Liver (tissue), 8 donors: ENCODE measurements at regions not wholly inside any gene's neighbourhood (a gene's known extent, or its start where the extent isn't known, plus 50 kb on each side); places are given as distances from the start of the nearest gene placed in this dataset.
A peak's percentile ranks its signal among the peaks of the same experiment; 100 is the strongest.

Experiments used
- DNase-seq: peaks from one replicate; pipeline ENCODE4 v3.0.0-alpha.2; 2017; ENCODE audit warnings: low spot score
- H3K27ac ChIP-seq, 2 donors: one replicate each; pipeline ENCODE4 v1.7.0; 2013; ENCODE audit warnings: inconsistent platforms in 2 of 2, low read length in 2 of 2, control low read depth in 1 of 2, low read depth in 1 of 2, mild to moderate bottlenecking in 1 of 2
- H3K27me3 ChIP-seq, 4 donors: one replicate each; pipeline versions ENCODE4 v1.6.1 to v1.7.0; 2013; ENCODE audit warnings: low read length in 3 of 4, inconsistent platforms in 1 of 4, mild to moderate bottlenecking in 1 of 4, moderate library complexity in 1 of 4; ENCODE audit not compliant: control insufficient read depth in 4 of 4, insufficient read depth in 4 of 4
- H3K36me3 ChIP-seq, 4 donors: one replicate each; pipeline versions ENCODE4 v1.6.1 to v1.7.0; 2013; ENCODE audit warnings: low read length in 3 of 4, mild to moderate bottlenecking in 3 of 4, low read depth in 1 of 4, moderate library complexity in 1 of 4; ENCODE audit not compliant: control insufficient read depth in 4 of 4, insufficient read depth in 3 of 4
- H3K4me1 ChIP-seq, 4 donors: one replicate each; pipeline versions ENCODE4 v1.6.1 to v1.7.0; 2013; ENCODE audit warnings: low read length in 3 of 4, mild to moderate bottlenecking in 3 of 4, moderate library complexity in 1 of 4; ENCODE audit not compliant: control insufficient read depth in 4 of 4, insufficient read depth in 4 of 4
- H3K4me3 ChIP-seq, 3 donors: one replicate each; pipeline versions ENCODE4 v1.6.1 to v1.7.0; 2013; ENCODE audit warnings: low read length in 3 of 3, control low read depth in 1 of 3, low read depth in 1 of 3, mild to moderate bottlenecking in 1 of 3
- H3K9ac ChIP-seq, 2 donors: one replicate each; pipeline ENCODE4 v1.7.0; 2013; ENCODE audit warnings: low read length in 2 of 2, mild to moderate bottlenecking in 2 of 2, moderate library complexity in 2 of 2, control low read depth in 1 of 2, low read depth in 1 of 2
- H3K9me3 ChIP-seq, 4 donors: one replicate each; pipeline versions ENCODE4 v1.6.1 to v1.7.0; 2013; ENCODE audit warnings: low read length in 3 of 4; ENCODE audit not compliant: control insufficient read depth in 4 of 4
- EGR1 ChIP-seq, 2 donors: IDR thresholded peaks; 2 replicates each; pipeline ENCODE4 v1.6.1; 2016 to 2018; ENCODE audit warnings: antibody characterized with exemption in 2 of 2, low read depth in 2 of 2
- FOXA1 ChIP-seq: IDR thresholded peaks from 2 replicates; pipeline ENCODE4 v1.6.1; 2016; ENCODE audit warnings: antibody characterized with exemption
- FOXA2 ChIP-seq: IDR thresholded peaks from 2 replicates; pipeline ENCODE4 v1.6.1; 2016; ENCODE audit warnings: antibody characterized with exemption
- GABPA ChIP-seq, 2 donors: IDR thresholded peaks in 1 of 2; conservative IDR thresholded peaks in 1 of 2; 2 replicates each; pipeline ENCODE4 v1.6.1; 2016; ENCODE audit warnings: antibody characterized with exemption in 2 of 2, mild to moderate bottlenecking in 1 of 2, moderate library complexity in 1 of 2
- HNF4A ChIP-seq, 2 donors: conservative IDR thresholded peaks; 2 replicates each; pipeline ENCODE4 v1.6.1; 2016; ENCODE audit warnings: antibody characterized with exemption in 2 of 2, mild to moderate bottlenecking in 2 of 2
- HNF4G ChIP-seq: IDR thresholded peaks from 2 replicates; pipeline ENCODE4 v1.6.1; 2016; ENCODE audit warnings: antibody characterized with exemption
- JUND ChIP-seq, 2 donors: IDR thresholded peaks; 2 replicates each; pipeline ENCODE4 v1.6.1; 2016; ENCODE audit warnings: antibody characterized with exemption in 2 of 2
- NR2F2 ChIP-seq: IDR thresholded peaks from 2 replicates; pipeline ENCODE4 v1.6.1; 2016; ENCODE audit warnings: antibody characterized with exemption
- RAD21 ChIP-seq, 2 donors: IDR thresholded peaks; 2 replicates each; pipeline ENCODE4 v1.6.1; 2016; ENCODE audit warnings: antibody characterized with exemption in 2 of 2, mild to moderate bottlenecking in 2 of 2
- RXRA ChIP-seq, 2 donors: IDR thresholded peaks; 2 replicates each; pipeline ENCODE4 v1.6.1; 2017 to 2018; ENCODE audit warnings: antibody characterized with exemption in 2 of 2, mild to moderate bottlenecking in 1 of 2
- SP1 ChIP-seq: IDR thresholded peaks from 2 replicates; pipeline ENCODE4 v1.6.1; 2018; ENCODE audit warnings: antibody characterized with exemption, mild to moderate bottlenecking
- TAF1 ChIP-seq: conservative IDR thresholded peaks from 2 replicates; pipeline ENCODE4 v1.6.1; 2016; ENCODE audit warnings: antibody characterized with exemption, mild to moderate bottlenecking
- YY1 ChIP-seq: IDR thresholded peaks from 2 replicates; pipeline ENCODE4 v1.6.1; 2016; ENCODE audit warnings: antibody characterized with exemption, mild to moderate bottlenecking
- WGBS: extraction: QIAGEN DNeasy Blood & Tissue Kit; methylation state at CpG from one replicate; pipeline ENCODE4 v1.1.7; 2013; 5-methylcytosine and 5-hydroxymethylcytosine counted together
- TF ChIP-seq, protein P1 (sequence below): IDR thresholded peaks from 2 replicates; pipeline ENCODE4 v1.6.1; 2016; ENCODE audit warnings: antibody characterized with exemption
- TF ChIP-seq, protein P2 (sequence below): fragments of 150-350 bp; IDR thresholded peaks from 2 replicates; pipeline ENCODE4 v1.5.1; 2017; ENCODE audit warnings: improper control_type of control experiment, low read depth, low read length; ENCODE audit not compliant: missing input control
- TF ChIP-seq, protein P3 (sequence below): IDR thresholded peaks from 2 replicates; pipeline ENCODE4 v1.6.1; 2016; ENCODE audit warnings: antibody characterized with exemption
- TF ChIP-seq, protein P4 (sequence below): IDR thresholded peaks from 2 replicates; pipeline ENCODE4 v1.6.1; 2016; ENCODE audit warnings: antibody characterized with exemption, mild to moderate bottlenecking
- TF ChIP-seq, protein P5 (sequence below): IDR thresholded peaks from 2 replicates; pipeline ENCODE4 v1.6.1; 2016; ENCODE audit warnings: antibody characterized with exemption
- donor health status: healthy.
- donor health status: healthy.
- donor health status: healthy.
- donor health status: healthy.
- donor health status: healthy.

DNA sequence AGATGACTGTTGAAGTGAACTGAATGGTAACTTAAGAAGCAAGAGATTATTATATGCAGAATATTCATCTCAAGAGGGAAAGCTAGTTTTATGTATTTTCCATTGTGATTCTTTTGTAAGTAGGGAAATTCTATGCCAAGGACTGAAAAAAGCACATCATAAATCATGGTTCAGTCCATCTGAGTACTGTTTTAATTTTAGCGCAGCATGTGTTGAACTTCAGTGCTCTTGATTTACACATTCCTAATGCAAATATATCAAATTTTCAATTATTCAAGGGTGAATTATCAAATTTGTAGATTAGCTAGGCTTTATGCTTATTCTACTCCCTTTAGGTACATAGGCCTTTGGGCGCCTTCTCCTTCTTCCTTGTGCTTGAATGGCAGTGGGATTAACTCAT is 50.3 kb upstream of the TCF12 start:
- Histone ChIP-seq H3K27ac (no peak overlapping the region), H3K36me3 (no peaks in the 10 kb centered on the region), H3K4me1 (no peaks in the 10 kb centered on the region), H3K4me3 (no peak overlapping the region), H3K27me3 (no peaks in the 10 kb centered on the region), H3K9me3 (no peaks in the 10 kb centered on the region), H3K9ac (no peak overlapping the region)
- WGBS: over 99% methylated on average over 2 of the region's 2 CpGs
- TF ChIP-seq EGR1 (IDR thresholded peaks at IDR 0.05; ENCODE audit: low read depth in 2 of 2): no peak
- TF ChIP-seq RXRA (IDR thresholded peaks at IDR 0.05): no peak
- no peak for TF ChIP-seq RAD21 (IDR thresholded peaks at IDR 0.05)
- TF ChIP-seq HNF4A (conservative IDR thresholded peaks at IDR 0.05): no peak
- no peak for TF ChIP-seq JUND (IDR thresholded peaks at IDR 0.05)
- TF ChIP-seq, protein P1, sequence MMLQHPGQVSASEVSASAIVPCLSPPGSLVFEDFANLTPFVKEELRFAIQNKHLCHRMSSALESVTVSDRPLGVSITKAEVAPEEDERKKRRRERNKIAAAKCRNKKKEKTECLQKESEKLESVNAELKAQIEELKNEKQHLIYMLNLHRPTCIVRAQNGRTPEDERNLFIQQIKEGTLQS: no peak
- TF ChIP-seq HNF4G: no peak
- no peak for DNase-seq

DNA sequence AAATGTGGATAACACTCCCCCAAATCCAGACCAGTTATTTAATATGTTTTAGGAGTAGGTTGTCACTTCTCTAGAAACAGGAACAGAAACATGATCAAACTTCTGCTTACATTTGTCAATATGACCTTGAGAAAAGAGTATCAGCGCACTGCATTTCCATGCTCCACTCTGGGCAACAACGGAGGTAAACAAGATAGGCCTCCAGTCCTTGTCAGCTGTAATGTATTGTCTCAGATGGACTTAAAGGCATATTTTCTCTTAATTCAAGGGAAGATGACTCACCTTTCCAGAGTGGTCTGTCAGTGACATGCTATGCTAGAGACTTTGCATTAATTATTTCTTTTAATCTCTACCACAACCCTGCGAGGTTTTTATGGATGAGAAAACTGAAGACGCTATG is 51.6 kb upstream of the TCF12 start:
- Histone ChIP-seq H3K4me1 (no peaks in the 10 kb centered on the region), H3K27ac (no peak overlapping the region), H3K36me3 (no peaks in the 10 kb centered on the region), H3K4me3 (no peak overlapping the region), H3K27me3 (no peaks in the 10 kb centered on the region), H3K9me3 (no peaks in the 10 kb centered on the region), H3K9ac (no peak overlapping the region)
- TF ChIP-seq RXRA (IDR thresholded peaks at IDR 0.05) (no peak), FOXA1 (no peak), FOXA2 (peak; percentile 7)
- TF ChIP-seq, protein P1: no peak
- DNase-seq: no peak
- 64% methylated on average over 4 of the region's 4 CpGs for WGBS

DNA sequence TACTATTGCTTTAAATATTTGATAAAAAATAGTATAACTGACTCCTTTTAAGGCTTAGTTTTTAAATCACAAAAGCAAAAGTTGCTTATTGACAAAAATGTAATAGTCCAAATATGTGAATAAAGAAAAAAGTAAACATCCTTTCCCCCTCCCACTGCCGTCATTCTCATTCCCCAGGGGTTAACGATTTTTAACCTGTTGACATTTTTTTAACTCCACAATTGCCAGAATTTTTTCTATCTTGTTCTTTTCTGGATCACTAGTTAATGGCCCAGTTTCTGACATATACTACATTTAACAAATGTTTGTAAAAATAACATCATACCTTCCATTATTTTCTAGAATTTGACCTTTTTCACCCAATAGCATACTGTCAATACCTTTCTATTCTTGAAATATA is 60.6 kb upstream of the TCF12 start:
- 16% methylated on average over 2 of the region's 2 CpGs for WGBS
- Histone ChIP-seq H3K27me3 (no peaks in the 10 kb centered on the region), H3K9me3 (no peaks in the 10 kb centered on the region), H3K4me1 (no peaks in the 10 kb centered on the region), H3K4me3 (no peak overlapping the region), H3K36me3 (no peaks in the 10 kb centered on the region), H3K9ac (no peak overlapping the region), H3K27ac (no peak overlapping the region)
- TF ChIP-seq JUND (IDR thresholded peaks at IDR 0.05) (no peak), EGR1 (IDR thresholded peaks at IDR 0.05; ENCODE audit: low read depth in 2 of 2) (no peak), NR2F2 (no peak), RXRA (IDR thresholded peaks at IDR 0.05) (no peak), RAD21 (IDR thresholded peaks at IDR 0.05) (no peak), HNF4A (conservative IDR thresholded peaks at IDR 0.05) (no peak), TAF1 (no peak), YY1 (no peak), SP1 (no peak), FOXA2 (no peak), GABPA (IDR thresholded peaks at IDR 0.05 in 1 of 2, conservative IDR thresholded peaks at IDR 0.05 in 1 of 2) (no peak), HNF4G (no peak)
- TF ChIP-seq, protein P2, sequence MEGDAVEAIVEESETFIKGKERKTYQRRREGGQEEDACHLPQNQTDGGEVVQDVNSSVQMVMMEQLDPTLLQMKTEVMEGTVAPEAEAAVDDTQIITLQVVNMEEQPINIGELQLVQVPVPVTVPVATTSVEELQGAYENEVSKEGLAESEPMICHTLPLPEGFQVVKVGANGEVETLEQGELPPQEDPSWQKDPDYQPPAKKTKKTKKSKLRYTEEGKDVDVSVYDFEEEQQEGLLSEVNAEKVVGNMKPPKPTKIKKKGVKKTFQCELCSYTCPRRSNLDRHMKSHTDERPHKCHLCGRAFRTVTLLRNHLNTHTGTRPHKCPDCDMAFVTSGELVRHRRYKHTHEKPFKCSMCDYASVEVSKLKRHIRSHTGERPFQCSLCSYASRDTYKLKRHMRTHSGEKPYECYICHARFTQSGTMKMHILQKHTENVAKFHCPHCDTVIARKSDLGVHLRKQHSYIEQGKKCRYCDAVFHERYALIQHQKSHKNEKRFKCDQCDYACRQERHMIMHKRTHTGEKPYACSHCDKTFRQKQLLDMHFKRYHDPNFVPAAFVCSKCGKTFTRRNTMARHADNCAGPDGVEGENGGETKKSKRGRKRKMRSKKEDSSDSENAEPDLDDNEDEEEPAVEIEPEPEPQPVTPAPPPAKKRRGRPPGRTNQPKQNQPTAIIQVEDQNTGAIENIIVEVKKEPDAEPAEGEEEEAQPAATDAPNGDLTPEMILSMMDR: no peak
- TF ChIP-seq, protein P3, sequence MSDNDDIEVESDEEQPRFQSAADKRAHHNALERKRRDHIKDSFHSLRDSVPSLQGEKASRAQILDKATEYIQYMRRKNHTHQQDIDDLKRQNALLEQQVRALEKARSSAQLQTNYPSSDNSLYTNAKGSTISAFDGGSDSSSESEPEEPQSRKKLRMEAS: no peak
- TF ChIP-seq, protein P4, sequence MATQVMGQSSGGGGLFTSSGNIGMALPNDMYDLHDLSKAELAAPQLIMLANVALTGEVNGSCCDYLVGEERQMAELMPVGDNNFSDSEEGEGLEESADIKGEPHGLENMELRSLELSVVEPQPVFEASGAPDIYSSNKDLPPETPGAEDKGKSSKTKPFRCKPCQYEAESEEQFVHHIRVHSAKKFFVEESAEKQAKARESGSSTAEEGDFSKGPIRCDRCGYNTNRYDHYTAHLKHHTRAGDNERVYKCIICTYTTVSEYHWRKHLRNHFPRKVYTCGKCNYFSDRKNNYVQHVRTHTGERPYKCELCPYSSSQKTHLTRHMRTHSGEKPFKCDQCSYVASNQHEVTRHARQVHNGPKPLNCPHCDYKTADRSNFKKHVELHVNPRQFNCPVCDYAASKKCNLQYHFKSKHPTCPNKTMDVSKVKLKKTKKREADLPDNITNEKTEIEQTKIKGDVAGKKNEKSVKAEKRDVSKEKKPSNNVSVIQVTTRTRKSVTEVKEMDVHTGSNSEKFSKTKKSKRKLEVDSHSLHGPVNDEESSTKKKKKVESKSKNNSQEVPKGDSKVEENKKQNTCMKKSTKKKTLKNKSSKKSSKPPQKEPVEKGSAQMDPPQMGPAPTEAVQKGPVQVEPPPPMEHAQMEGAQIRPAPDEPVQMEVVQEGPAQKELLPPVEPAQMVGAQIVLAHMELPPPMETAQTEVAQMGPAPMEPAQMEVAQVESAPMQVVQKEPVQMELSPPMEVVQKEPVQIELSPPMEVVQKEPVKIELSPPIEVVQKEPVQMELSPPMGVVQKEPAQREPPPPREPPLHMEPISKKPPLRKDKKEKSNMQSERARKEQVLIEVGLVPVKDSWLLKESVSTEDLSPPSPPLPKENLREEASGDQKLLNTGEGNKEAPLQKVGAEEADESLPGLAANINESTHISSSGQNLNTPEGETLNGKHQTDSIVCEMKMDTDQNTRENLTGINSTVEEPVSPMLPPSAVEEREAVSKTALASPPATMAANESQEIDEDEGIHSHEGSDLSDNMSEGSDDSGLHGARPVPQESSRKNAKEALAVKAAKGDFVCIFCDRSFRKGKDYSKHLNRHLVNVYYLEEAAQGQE: no peak
- TF ChIP-seq, protein P5, sequence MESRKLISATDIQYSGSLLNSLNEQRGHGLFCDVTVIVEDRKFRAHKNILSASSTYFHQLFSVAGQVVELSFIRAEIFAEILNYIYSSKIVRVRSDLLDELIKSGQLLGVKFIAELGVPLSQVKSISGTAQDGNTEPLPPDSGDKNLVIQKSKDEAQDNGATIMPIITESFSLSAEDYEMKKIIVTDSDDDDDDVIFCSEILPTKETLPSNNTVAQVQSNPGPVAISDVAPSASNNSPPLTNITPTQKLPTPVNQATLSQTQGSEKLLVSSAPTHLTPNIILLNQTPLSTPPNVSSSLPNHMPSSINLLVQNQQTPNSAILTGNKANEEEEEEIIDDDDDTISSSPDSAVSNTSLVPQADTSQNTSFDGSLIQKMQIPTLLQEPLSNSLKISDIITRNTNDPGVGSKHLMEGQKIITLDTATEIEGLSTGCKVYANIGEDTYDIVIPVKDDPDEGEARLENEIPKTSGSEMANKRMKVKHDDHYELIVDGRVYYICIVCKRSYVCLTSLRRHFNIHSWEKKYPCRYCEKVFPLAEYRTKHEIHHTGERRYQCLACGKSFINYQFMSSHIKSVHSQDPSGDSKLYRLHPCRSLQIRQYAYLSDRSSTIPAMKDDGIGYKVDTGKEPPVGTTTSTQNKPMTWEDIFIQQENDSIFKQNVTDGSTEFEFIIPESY: no peak
- TF ChIP-seq, protein P1: no peak
- DNase-seq: no peak
